Endothelial cell (in vitro differentiated cells): ENCODE measurements at regions not wholly inside any gene's neighbourhood (a gene's known extent, or its start where the extent isn't known, plus 50 kb on each side); places are given as distances from the start of the nearest gene placed in this dataset.

ENCODE experiments used
- DNase-seq: peaks from one replicate; pipeline ENCODE4 v3.0.0; 2021; ENCODE audit warnings: low spot score
- H3K27ac Mint-ChIP-seq: one replicate; pipeline ENCODE4 v1.8.0; 2021; ENCODE audit warnings: mixed read lengths, inconsistent platforms; ENCODE audit not compliant: unreplicated experiment
- H3K27me3 Mint-ChIP-seq: one replicate; pipeline ENCODE4 v1.8.0; 2021; ENCODE audit warnings: mild to moderate bottlenecking, moderate library complexity, mixed read lengths, inconsistent platforms; ENCODE audit not compliant: unreplicated experiment
- H3K36me3 Mint-ChIP-seq: one replicate; pipeline ENCODE4 v1.8.0; 2021; ENCODE audit warnings: mild to moderate bottlenecking, low read depth, mixed read lengths, inconsistent platforms; ENCODE audit not compliant: unreplicated experiment
- H3K4me1 Mint-ChIP-seq: one replicate; pipeline ENCODE4 v1.8.0; 2021; ENCODE audit warnings: mild to moderate bottlenecking, mixed read lengths, inconsistent platforms; ENCODE audit not compliant: unreplicated experiment
- H3K4me3 Mint-ChIP-seq: one replicate; pipeline ENCODE4 v1.8.0; 2021; ENCODE audit warnings: mild to moderate bottlenecking, mixed read lengths, inconsistent platforms; ENCODE audit not compliant: unreplicated experiment
- H3K9me3 Mint-ChIP-seq: one replicate; pipeline ENCODE4 v1.8.0; 2021; ENCODE audit warnings: mixed read lengths, inconsistent platforms; ENCODE audit not compliant: unreplicated experiment
- TF ChIP-seq, protein P1 (sequence below): fragments of 200-600 bp; sonication (generic); IDR thresholded peaks from one replicate; pipeline ENCODE4 v1.5.0; 2021; ENCODE audit warnings: antibody characterized with exemption; ENCODE audit not compliant: unreplicated experiment

DNA sequence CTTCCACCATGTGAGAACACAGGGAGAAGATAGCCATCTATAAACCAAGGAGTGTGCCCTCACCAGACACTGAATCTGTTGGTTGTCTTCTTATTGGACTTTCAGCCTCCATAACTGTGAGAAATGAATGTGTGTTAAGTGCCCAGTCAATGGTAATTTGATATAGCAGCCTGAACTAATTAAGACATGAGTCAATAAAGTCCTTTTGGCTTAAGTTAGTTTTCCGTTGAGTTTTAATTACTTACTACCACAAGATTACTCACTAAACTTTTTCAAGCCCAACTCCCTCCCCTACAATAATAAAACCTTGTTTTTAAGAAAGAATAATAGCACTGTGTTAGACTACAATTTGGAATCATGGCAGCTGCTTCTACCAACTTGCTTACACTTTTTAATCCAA is 324.2 kb downstream of the PCDH19 start:
- Mint-ChIP-seq H3K9me3 (no peaks in the 10 kb centered on the region), H3K36me3 (no peaks in the 10 kb centered on the region), H3K4me1 (no peaks in the 10 kb centered on the region), H3K27ac (no peak overlapping the region), H3K4me3 (no peak overlapping the region), H3K27me3 (no peaks in the 10 kb centered on the region)
- DNase-seq: no peak
- TF ChIP-seq, protein P1, sequence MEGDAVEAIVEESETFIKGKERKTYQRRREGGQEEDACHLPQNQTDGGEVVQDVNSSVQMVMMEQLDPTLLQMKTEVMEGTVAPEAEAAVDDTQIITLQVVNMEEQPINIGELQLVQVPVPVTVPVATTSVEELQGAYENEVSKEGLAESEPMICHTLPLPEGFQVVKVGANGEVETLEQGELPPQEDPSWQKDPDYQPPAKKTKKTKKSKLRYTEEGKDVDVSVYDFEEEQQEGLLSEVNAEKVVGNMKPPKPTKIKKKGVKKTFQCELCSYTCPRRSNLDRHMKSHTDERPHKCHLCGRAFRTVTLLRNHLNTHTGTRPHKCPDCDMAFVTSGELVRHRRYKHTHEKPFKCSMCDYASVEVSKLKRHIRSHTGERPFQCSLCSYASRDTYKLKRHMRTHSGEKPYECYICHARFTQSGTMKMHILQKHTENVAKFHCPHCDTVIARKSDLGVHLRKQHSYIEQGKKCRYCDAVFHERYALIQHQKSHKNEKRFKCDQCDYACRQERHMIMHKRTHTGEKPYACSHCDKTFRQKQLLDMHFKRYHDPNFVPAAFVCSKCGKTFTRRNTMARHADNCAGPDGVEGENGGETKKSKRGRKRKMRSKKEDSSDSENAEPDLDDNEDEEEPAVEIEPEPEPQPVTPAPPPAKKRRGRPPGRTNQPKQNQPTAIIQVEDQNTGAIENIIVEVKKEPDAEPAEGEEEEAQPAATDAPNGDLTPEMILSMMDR: no peak

DNA sequence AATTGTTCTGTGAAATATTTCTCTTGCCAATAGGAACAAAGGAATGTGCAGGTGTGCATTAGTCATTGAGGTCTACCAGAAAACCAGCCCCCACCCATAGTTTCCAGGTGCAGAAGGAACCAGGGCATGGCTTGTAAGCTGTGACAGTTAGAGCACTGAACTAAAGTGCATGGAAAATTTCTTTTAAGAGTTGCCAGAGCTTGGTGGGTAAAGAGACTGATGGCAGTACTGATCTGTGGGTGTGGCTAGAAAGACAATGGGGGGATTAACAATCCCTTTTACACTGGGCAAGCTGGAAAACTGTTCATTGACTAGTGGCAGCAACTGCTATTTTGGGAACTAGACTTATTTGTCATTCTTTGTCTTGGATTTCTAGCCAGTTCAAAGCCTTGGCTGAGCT is 326.9 kb downstream of the PCDH19 start:
- Mint-ChIP-seq H3K4me1 (no peaks in the 10 kb centered on the region), H3K9me3 (no peaks in the 10 kb centered on the region), H3K36me3 (no peaks in the 10 kb centered on the region), H3K27me3 (no peaks in the 10 kb centered on the region), H3K27ac (no peak overlapping the region), H3K4me3 (no peak overlapping the region)
- no peak for DNase-seq
- TF ChIP-seq, protein P1: no peak

DNA sequence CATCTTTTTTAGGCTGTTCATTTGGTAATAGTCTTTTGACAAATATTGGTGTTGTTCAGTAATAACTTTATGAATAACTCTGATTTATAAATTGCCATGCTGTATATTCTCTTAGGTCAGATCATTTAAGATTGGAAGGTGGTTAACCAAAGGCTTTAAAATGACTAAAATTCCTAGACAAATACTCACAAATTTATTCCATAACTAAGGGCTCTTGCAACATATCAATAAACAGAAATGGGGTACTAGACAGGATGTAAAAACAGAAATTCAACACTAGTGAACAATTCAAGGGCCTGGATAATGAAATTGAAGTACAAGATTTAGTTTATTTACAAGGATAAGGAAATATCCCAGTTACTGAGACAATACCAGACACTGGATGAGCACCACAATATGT is 328.6 kb downstream of the PCDH19 start:
- H3K27ac Mint-ChIP-seq: no peak overlapping the region
- no peaks in the 10 kb centered on the region for H3K4me1 Mint-ChIP-seq
- H3K36me3 Mint-ChIP-seq: no peaks in the 10 kb centered on the region
- TF ChIP-seq, protein P1: no peak
- H3K4me3 Mint-ChIP-seq: no peak overlapping the region
- H3K9me3 Mint-ChIP-seq: no peaks in the 10 kb centered on the region
- no peaks in the 10 kb centered on the region for H3K27me3 Mint-ChIP-seq
- no peak for DNase-seq

DNA sequence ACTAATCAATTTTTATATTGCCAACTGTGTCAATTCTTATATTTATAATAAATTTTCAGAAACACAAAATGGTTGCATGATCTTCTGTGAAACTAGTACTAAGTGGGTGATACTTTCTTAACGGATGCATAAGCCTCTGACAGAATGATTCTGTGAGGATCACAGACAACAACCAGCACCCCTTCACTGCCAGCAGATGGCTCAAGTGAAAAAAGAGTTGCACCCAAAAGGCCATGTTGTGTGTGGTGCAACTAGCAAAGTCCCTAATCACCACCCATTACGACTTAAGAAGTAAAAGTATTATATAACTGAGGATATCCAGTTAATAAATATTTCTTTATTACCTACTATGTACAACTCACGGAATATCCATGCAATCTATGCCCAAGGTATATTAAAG is 334.0 kb downstream of the PCDH19 start:
- Mint-ChIP-seq H3K4me1 (no peaks in the 10 kb centered on the region), H3K27ac (no peak overlapping the region), H3K36me3 (no peaks in the 10 kb centered on the region), H3K27me3 (no peaks in the 10 kb centered on the region), H3K9me3 (no peaks in the 10 kb centered on the region), H3K4me3 (no peak overlapping the region)
- no peak for DNase-seq
- TF ChIP-seq, protein P1: no peak

DNA sequence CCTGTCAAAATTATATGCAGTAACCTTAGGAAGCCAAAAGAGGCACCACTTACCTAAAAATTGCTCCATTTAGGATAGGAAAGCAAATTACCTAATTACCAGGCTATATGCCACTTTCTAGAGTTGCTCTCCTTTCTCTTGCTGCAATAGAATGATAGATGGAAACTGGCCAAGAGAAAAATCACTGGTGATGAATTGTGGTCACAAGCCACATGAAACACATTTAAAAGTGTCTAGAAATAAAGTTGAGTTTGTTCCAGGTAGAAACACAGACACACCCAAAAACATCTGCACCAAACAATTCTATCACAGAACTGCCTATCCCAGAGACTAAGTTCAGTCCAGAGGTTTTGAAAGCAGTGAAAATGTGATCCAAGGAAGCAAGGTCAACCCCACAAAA is 337.7 kb downstream of the PCDH19 start:
- no peak overlapping the region for H3K4me3 Mint-ChIP-seq
- H3K27me3 Mint-ChIP-seq: no peaks in the 10 kb centered on the region
- no peak overlapping the region for H3K27ac Mint-ChIP-seq
- no peaks in the 10 kb centered on the region for H3K4me1 Mint-ChIP-seq
- no peaks in the 10 kb centered on the region for H3K36me3 Mint-ChIP-seq
- no peak for DNase-seq
- TF ChIP-seq, protein P1: no peak
- no peaks in the 10 kb centered on the region for H3K9me3 Mint-ChIP-seq
